Fibroblast of skin of right quadriceps (primary cell): ENCODE measurements at regions not wholly inside any gene's neighbourhood (a gene's known extent, or its start where the extent isn't known, plus 50 kb on each side); places are given as distances from the start of the nearest gene placed in this dataset.
"Not testable (repeated sequence)": the region's sequence is repeated elsewhere in the genome, so short reads cannot be mapped to it uniquely, and the experiment has no call there.

Experiments used
- DNase-seq: peaks from one replicate; pipeline ENCODE4 v3.0.0-alpha.2; 2013

- DNase-seq: no peak
Measured at GRCh38 chr1:68788762-68789161, 291.9 kb upstream of the DEPDC1 start.

GRCh38 chr1:68791800-68792199 lies 294.9 kb upstream of the DEPDC1 start:
- no peak for DNase-seq

- no peak for DNase-seq
Measured at GRCh38 chr1:68795956-68796355, 299.1 kb upstream of the DEPDC1 start.

- no peak for DNase-seq
Measured at GRCh38 chr1:68796888-68797287, 300.0 kb upstream of the DEPDC1 start.

GRCh38 chr1:68798071-68798470 lies 301.2 kb upstream of the DEPDC1 start:
- no peak for DNase-seq

GRCh38 chr1:68799096-68799495 lies 302.2 kb upstream of the DEPDC1 start:
- no peak for DNase-seq

- no peak for DNase-seq
Measured at GRCh38 chr1:68800182-68800581, 303.3 kb upstream of the DEPDC1 start.

GRCh38 chr1:68801440-68801839 lies 304.6 kb upstream of the DEPDC1 start:
- no peak for DNase-seq

- no peak for DNase-seq
Measured at GRCh38 chr1:68805097-68805641, 308.3 kb upstream of the DEPDC1 start.

GRCh38 chr1:68808351-68808750 lies 311.5 kb upstream of the DEPDC1 start:
- no peak for DNase-seq

GRCh38 chr1:68811806-68812205 lies 314.9 kb upstream of the DEPDC1 start:
- DNase-seq: no peak

- DNase-seq: no peak
Measured at GRCh38 chr1:68812333-68812732, 315.5 kb upstream of the DEPDC1 start.

- no peak for DNase-seq
Measured at GRCh38 chr1:68814067-68814466, 317.2 kb upstream of the DEPDC1 start.

GRCh38 chr1:68815632-68816031 lies 318.8 kb upstream of the DEPDC1 start:
- no peak for DNase-seq

- DNase-seq: not testable (repeated sequence)
Measured at GRCh38 chr1:68817505-68818210, 320.8 kb upstream of the DEPDC1 start.

- no peak for DNase-seq
Measured at GRCh38 chr1:68819190-68819829, 322.4 kb upstream of the DEPDC1 start.

- DNase-seq: no peak
Measured at GRCh38 chr1:68820151-68820550, 323.3 kb upstream of the DEPDC1 start.

- DNase-seq: no peak
Measured at GRCh38 chr1:68826836-68827235, 330.0 kb upstream of the DEPDC1 start.

GRCh38 chr1:68827261-68827660 lies 330.4 kb upstream of the DEPDC1 start:
- no peak for DNase-seq

- DNase-seq: no peak
Measured at GRCh38 chr1:68828013-68828412, 331.1 kb upstream of the DEPDC1 start.

- DNase-seq: no peak
Measured at GRCh38 chr1:68831281-68831680, 334.4 kb upstream of the DEPDC1 start.

GRCh38 chr1:68848017-68848416 lies 351.1 kb upstream of the DEPDC1 start:
- no peak for DNase-seq

GRCh38 chr1:68868606-68869005 lies 371.7 kb upstream of the DEPDC1 start:
- DNase-seq: no peak

- no peak for DNase-seq
Measured at GRCh38 chr1:68873144-68873543, 376.3 kb upstream of the DEPDC1 start.
